Ammon's horn (tissue), 1 donor: ENCODE measurements at regions not wholly inside any gene's neighbourhood (a gene's known extent, or its start where the extent isn't known, plus 50 kb on each side); places are given as distances from the start of the nearest gene placed in this dataset.

Source experiments
- DNase-seq: peaks from one replicate; pipeline ENCODE4 v3.0.0-alpha.2; 2016; ENCODE audit warnings: low spot score

DNA sequence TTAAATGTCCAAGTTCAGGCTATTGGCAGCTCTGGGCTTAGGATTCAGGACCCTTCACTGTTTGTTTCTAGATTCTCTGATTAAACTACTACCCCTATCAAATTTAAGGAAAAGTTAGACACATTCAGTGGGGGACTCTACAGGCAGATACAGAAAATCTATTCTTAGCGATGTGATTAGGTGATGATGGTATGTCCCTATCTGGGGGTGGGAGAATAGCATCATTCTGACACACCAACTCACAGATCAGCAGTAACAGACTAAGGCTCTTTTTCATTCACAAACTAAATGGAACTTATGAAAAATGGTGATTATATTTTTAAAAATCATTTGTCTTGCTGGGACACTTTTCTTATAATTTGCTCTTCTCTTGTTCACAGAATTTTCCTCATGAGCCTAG lies 232.9 kb upstream of the CDH2 start:
- DNase-seq, result no peak

DNA sequence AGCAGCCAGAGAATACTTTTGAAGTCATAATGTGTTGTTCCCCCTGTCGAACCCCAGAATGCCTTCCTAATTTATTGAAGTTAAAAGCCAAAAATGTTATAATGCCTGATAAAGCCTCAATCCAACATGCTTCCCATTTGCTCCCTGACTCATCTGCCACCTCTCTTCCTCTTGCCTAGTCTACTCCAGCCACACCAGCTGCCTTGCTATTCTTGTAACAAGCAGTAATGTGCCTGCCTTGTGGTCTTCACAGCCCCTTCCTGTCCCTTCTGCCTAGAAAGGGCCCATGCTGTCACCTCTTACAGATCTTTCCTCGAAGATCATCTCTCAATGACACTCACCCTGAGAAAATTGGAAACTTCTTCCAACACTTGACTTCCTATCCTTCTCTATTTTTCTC lies 231.6 kb upstream of the CDH2 start:
- DNase-seq, result no peak

DNA sequence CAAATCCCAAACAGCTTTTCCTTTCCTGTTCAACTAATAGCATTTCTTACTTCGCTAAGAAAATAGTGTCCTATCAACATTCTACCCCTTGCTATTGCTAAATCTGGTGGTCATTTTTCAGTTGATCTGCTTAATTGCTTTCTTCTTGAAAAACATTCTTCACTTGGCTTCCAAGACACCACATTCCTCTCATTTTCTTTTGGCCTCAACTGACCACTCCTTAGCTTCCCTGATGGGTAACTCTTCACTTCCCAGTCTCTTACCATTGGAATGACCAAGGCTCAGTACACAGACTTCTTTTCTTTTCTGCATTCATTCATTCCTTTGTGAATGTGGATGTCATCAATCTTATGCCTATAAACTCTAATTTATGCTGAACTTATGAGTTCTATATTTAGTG lies 230.8 kb upstream of the CDH2 start:
- DNase-seq, result no peak

DNA sequence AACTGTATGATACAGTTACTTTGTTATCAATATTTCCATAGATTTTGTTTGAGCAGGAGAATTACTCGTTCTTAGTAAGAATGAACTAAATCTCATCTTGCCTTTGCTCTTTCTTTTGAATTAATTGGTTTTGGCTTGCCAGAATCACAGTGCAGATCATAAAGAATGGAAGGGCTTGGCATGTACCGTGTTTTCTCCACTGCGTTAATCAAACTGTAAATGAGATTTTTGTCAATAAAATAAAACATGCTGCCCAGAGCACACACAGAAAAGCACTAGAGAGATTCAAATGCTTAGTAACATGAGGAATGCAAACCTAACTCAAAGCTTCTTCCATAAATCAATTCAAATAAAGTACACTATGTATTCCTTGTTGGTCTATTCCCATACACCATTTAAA lies 229.6 kb upstream of the CDH2 start:
- DNase-seq, result no peak

DNA sequence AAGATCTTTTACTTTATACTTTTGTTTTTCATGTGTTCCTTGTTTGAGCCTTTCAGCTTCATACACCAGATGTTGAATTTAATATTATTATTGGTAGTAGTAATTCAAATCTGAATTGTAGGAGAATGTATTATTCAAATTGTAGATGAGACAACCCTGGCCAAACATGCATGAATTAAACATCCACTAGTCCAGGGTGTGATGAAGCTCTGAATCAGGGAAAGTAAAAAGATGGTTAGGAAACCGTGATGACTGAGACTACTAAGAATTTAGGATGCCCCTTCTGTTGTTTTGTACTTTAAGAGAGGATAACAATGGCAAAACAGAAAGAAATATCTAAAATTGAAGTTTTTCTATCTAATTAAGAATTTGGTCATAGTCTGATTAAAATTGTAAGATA lies 227.8 kb upstream of the CDH2 start:
- no peak for DNase-seq

DNA sequence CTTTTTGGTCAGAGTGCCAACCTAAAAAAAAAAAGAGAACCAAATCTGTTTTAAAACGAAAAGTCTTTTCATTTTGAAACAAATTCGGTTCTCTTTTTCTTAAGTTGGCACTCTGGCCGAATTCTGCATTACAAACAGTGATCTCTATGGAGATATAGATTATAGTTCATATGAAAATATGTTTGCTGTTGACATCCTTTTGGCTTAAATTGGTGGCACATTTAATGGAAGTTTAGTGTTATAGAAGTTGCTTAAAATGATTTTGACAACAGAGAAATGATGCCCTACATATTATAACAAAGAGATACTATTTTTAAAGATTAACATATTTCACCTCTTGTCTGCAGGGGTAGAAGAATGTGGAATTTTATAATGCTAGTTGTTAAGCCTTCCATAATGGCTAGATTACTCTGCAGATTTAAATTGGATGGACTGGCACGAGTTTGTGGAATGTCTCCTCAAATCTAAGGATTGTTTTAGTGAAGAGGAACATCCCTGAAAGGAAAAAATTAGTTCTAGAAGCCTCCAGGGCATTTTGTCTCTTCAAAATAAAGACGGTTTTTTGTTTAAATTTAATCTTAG lies 222.9 kb upstream of the CDH2 start:
- no peak for DNase-seq

DNA sequence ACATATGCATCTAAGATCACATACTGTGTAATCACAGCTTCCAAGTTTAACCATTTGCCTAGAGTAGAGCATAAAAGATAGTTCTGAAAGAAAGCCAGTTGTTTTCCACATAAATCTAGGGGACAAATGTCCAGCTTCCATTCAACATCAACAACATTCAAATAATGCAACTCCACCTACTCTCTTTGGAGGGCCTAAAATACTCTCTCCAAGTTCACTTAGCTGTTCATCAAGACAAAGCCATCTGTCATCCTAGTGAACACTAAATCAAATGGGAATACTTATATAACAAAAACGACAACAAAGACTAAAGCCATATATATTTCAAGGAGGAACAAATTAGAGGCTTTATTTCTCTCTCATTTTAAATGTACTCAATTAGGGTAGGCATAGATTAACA lies 221.5 kb upstream of the CDH2 start:
- no peak for DNase-seq

DNA sequence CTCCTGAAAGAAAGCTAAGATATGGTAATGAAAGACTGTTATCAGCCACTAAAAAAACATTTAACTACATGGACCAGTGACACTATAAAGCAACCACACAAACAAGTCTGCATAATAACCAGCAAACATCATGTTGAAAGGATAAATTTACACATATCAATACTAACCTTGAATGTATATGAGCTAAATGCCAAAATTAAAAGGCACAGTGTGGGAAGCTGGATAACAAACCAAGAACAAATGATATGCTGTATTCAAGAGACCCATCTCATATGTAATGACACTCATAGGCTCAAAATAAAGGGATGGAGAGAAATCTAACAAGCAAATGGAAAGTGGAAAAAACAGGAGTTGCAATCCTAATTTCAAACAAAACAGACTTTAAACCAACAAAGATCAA lies 213.1 kb upstream of the CDH2 start:
- DNase-seq, result no peak

DNA sequence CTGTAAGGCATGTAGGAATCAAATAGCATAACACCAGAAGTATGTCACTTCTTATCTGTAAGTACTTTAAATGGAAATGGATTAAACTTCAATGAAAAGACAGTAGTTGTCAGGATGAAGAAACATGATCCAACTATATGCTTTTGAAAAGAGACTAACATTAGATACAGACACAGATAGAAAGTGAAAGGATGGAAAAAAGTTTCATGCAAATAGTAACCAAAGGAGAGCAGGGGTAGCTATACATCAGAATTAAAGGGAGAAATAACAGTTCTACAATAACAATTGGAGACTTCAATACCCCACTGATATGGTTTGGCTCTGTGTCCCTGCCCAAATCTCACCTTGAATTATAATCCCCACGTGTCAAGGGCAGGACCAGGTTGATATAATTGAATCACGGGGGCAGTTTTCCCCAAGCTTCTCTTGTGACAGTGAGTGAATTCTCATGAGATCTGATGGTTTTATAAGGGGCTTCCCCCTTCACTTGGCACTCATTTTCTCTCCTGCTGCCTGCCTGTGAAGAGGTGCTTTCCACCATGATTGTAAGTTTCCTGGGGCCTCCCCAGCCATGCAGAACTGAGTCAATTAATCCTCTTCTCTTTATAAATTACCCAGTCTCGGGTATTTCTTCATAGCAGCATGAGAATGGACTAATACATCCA lies 205.4 kb upstream of the CDH2 start:
- DNase-seq, result no peak

DNA sequence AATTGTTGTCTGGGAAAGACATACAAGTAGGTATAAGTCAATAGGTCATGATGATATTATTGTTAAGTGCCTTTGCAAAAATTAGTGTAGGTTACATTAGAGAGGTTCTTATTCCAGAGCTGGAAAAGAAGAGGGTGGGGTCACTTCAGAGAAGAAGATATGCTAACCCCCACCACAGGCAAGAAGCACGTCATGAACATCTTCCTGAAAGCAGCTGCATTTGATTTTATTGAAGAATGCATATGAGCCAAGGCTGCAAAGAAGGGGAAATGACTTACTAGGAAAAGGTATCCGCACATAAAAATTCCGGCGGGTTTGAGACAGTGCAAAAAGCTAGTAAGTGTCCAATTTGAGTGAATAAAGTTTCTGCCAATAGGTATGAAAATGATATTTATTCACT lies 195.3 kb upstream of the CDH2 start:
- DNase-seq, result no peak

DNA sequence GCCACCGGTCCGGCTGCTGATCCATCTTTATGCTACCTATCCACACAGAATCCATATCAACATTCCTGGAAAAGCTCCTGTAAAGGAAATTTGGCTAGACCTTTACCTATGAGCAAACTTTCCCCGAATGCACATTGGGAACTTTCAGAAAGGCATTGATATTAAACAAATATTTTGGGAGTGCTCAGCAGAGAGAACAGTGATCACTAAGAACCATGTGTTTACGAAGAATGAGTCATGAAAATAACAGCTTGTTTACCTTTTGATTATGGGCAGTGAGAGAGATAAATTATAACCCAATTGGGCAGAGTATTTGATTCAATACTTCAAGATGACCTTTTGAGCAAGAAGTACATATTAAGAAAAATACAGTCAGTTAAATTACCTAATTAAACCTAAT lies 189.7 kb upstream of the CDH2 start:
- no peak for DNase-seq

DNA sequence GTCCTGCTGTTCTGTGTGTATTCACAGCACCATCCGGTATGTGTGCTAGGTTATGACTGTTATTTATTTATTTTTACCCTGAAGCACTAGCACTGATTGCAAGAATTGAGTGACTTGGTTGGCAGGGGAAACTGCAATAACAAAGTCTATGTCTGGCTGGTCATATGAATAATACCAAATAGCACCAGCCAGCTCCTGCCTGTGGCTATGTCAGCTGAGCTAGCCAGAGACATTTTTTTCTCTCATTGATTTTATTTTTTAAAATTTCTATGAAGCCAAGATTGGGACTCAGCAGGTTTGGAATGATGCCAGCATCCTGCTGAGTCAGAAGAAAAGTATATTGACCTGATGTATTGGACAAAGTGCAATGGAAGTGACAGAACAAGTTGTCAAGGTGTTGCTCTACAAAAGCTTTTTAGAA lies 188.5 kb upstream of the CDH2 start:
- no peak for DNase-seq

DNA sequence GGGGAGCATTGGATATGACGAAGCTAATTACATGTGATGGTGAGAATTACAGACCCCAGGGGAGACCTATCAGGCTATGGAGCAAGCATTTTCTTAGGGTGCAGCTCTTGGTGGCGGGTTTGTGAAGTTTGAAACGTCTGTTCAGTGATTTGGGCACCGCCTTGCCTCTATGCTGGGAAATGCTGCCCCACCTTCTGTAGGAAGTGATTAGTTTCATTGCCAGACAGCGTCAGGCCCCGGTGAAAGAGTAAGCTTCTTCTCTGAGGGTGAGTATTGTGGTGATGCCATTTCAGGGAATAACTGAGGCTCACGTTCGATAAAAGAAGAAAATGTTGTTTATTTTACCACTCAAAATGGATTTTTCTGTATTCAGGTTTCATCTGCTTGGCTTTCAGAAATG lies 186.2 kb upstream of the CDH2 start:
- no peak for DNase-seq

DNA sequence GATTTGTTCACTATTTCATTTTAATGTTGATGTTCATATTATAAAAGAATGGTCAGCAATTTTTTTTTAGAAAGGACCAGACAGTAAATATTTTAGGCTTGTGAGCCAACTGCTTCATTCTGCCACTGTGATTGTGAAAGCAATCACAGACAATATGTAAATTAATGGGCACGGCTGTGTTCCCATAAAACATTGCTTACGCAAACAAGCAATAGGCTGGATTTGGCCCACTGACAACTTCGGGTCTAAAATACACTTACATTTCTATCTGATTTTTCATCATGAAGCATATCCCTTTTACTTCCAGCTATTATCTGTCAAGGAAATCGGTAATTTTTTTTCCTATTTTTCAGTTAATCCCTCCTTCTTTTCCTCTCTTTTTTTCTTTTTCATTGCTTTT lies 182.2 kb upstream of the CDH2 start:
- no peak for DNase-seq

DNA sequence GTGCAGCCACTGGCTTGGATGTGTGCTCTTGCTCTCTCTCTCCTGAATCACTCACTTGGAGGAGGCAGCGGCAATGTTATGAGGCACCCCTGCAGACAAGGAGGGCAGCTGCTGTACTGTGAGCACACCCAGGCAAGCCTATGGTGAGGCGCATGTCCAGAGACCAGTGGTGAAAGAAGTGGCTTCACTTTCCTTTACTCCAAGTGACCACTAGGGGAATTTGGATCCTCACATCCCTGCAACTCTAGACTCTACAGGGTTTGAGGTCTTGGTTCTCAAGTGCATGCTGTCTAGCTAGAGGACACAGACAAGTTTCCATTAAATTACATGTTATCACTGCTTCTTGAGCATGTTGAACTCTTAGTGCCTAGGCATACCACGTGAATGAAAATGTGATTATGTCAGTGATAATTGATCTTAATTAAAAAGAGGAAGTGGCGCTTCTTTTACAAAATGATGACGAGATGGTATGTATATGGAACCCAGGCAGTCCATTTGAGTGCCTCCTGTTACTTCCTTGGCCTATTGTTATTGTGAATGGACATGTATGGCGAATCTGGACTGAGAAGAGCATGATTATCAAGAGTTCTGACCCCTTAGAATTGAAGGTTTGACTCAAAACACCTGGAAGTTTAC lies 181.0 kb upstream of the CDH2 start:
- DNase-seq, result no peak

DNA sequence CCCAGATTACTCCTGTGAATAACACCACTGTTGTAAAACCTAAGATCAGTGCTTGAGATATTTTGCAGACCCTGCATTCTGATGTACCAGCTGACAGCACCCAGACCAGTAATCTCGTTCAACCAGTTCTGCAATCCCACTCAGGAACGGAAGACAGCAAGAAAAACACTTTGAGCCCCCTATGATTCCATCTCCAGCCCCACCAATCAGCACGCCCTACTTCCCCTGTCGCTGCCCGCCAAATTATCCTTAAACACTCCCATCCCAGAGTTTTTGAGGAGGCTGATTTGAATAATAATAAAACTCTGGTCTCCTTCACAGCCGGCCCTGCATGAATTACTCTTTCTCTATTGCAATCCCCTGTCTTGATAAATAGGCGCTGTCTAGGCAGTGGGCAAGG lies 173.9 kb upstream of the CDH2 start:
- no peak for DNase-seq

DNA sequence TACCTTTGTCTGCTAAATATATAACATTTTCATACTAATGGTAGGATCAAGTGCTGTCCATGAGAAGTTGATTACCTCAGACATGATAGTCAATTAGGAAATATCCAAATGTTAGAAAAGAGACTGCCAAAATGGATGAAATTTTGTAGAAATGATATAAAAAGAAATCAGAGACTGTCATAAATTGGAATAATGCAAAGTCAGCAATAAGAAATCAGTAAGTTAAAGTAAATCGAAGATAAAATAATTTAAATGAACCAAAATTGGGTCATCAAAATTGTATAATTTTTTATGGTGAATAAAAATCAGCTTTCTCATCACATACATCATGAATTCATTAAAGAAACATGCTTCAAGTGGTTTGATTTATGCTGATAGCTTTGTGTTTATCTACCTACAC lies 165.3 kb upstream of the CDH2 start:
- no peak for DNase-seq

DNA sequence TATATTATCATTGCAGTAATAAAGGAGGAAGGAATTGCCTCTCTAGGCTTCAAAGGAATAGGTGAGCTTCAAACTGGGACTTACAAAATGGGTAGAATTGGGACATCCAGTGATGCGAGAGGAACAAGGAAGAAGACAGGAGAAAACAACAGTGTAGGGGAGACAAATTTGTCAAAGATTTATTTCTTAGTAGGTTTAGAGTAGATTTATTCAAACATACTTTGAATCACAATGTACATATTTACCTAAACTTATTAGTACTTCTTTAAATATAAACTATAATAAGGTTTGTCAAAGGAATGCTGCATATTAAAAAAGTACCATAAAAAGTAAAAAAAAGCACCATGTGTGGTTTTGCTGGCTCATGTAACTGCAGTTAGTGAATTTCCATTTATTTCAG lies 161.4 kb upstream of the CDH2 start:
- DNase-seq, result no peak

DNA sequence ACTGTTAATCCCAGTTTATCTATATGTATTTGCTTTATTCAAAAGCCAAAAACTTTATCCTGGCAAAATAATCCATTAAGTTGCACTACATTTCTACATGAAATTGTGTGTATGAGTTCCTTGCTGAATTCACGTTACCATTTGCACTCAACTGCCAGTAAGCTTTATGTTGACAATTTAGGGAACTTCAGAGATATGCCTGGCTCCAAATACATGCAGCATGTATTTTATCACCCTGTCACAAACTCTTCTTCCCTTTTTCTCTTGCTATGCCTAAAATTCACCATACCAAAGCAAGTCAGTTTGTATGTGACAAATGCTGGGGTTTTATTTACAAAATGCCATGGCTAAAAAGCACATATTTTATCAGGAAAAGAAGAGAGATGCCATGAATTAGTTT lies 157.6 kb upstream of the CDH2 start:
- DNase-seq, result no peak

DNA sequence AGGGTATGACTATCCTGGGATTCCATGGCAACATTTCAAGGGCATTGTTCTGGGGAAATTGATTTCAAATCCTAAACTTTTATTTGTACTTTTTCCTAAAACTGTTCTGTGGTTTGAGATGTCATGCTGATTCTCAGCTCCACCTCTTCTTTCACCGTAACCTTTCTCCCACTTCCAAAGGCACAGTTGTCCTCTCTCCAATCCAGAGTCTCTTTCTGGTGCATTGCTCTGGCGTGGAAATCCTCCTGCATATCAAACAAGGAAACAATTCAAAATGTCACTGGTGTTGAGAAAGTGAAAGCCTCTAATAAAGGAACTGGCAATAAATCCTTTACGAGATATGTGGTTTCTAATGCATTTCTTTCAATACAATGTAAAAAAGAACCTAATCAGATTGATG lies 155.1 kb upstream of the CDH2 start:
- DNase-seq, result no peak

DNA sequence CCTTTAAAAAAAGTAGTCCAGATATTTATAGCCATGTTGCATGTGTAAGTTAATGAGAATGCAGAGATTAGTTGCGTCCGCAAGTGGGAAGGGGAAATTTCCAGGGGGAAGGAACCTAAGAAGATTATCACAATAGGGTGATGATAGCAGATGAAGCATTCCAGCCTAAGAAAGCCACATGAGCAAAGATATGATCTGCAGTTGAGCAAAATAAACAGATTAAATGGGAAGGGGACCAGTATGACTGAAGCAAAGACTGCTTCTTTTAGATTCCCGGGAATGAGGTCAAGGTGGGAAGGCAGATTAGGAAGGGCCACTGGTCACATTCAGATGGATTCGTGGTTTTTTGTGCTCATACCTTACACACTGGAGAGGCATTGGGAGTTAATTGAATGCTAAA lies 154.6 kb upstream of the CDH2 start:
- no peak for DNase-seq

DNA sequence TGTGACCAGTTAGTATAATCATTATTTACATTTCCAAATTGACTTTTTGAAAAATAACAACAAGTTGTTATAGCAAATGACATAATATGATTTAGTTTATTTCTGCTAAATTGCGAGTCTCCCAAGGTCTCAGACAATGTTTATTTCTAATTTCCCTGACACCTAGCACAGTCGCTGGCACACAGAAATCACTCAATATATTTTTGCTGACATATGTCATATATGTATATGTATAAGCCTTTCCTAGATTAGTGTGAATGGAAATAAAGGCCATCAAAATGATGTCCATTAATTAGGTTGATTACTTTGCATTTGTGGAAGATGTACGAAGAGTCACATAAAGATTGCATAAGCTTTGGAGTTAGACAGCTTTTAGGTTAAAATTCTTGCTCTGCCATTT lies 136.7 kb upstream of the CDH2 start:
- no peak for DNase-seq

DNA sequence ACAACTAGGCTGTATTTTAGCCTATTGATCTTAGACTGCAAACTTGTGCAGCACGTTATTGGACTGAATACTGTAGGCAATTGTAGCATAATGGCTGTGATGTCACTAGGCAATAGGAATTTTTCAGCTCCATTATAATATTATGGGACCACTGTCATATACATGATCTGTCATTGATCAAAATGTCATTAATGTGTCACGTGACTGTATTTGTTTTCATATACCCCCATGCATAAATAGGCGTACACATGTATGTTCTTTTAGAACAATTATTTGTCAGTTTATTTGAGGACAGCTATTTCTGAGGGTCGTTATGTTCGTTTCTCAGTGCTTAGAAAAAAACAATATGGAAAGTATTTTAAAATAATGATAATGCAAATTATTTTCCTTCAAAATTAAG lies 111.9 kb upstream of the CDH2 start:
- DNase-seq, result no peak

DNA sequence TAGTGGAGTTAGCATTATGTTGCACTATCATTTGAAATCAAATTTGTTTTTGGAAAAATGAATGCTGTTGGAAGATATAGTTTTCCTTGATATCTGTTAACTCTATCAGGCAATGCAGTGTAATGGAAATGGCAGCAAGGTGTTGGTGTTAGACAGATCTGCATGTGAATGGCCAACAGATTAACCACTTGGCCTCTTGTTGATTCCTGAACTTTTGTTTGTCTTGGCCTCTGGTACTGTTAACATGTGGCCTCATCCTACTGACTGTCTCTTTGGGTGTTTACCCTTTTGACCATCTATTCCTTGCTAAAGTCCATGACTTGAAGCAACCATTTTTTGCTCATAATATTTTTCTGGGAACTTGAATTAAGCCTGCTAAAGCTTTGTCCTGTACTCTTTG lies 110.2 kb upstream of the CDH2 start:
- no peak for DNase-seq
